ENCODE measurements at regions not wholly inside any gene's neighbourhood (a gene's known extent, or its start where the extent isn't known, plus 50 kb on each side); places are given as distances from the start of the nearest gene placed in this dataset.

- Histone ChIP-seq H3K36me3 (no peaks in the 10 kb centered on the region), H3K27ac (no peak overlapping the region), H3K4me1 (peaks cover 10% of the 10 kb centered on the region in 2 donors), H3K4me3 (replicated peaks in 1 of 3) (no peak overlapping the region), H3K9me3 (no peaks in the 10 kb centered on the region), H3K27me3 (no peaks in the 10 kb centered on the region)
- intact Hi-C loops (cut with DNase I), result no loop called here
- 77 to 79% methylated on average over 3 of the region's 3 CpGs for WGBS, 2 donors
- TF ChIP-seq, protein P1, sequence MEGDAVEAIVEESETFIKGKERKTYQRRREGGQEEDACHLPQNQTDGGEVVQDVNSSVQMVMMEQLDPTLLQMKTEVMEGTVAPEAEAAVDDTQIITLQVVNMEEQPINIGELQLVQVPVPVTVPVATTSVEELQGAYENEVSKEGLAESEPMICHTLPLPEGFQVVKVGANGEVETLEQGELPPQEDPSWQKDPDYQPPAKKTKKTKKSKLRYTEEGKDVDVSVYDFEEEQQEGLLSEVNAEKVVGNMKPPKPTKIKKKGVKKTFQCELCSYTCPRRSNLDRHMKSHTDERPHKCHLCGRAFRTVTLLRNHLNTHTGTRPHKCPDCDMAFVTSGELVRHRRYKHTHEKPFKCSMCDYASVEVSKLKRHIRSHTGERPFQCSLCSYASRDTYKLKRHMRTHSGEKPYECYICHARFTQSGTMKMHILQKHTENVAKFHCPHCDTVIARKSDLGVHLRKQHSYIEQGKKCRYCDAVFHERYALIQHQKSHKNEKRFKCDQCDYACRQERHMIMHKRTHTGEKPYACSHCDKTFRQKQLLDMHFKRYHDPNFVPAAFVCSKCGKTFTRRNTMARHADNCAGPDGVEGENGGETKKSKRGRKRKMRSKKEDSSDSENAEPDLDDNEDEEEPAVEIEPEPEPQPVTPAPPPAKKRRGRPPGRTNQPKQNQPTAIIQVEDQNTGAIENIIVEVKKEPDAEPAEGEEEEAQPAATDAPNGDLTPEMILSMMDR (IDR thresholded peaks at IDR 0.05), result no peak
- TF ChIP-seq POLR2A (IDR thresholded peaks at IDR 0.05), result no peak
- DNase-seq, result no peak
Observed at GRCh38 chr12:12004524-12004923, 66.2 kb upstream of the BCL2L14 start.

DNA sequence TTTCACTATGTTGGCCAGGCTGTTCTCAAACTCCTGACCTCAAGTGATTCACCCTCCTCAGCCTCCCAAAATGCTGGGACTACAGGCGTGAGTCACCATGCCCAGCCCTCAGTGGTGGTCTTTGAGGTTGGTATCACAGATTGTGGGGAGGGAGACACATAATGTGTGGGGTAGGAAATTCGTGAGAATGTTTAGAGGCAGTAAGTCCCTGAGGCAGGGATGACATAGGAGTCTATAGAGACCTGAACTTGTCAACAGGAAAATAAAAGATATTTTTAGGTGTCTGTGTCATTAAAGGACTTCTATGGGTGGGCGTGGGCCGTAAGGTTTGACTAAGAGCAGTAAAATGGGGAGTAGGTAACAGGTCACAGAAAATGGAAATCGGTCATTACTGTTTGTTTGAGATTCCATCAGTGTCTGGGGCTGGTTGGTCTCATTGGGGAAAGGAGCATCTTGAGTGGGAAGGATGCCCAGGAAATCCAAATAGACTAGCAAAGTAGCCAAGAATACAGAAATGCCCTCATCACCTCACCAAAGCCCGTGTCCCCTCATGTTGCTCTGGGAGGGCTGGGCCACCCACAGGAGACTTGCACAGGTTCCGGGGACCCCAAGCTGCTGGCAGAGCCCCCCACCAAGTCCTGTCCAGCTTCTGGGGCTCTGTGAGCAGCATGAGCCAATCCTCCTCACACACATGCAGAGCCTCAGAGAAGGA is 63.6 kb upstream of the BCL2L14 start:
- no peak for DNase-seq
- intact Hi-C loops (cut with DNase I), result no loop called here
- Histone ChIP-seq H3K4me1 (peaks cover 11 to 19% of the 10 kb centered on the region in 2 donors), H3K4me3 (replicated peaks in 1 of 3) (no peak overlapping the region), H3K27ac (no peak overlapping the region), H3K9me3 (no peaks in the 10 kb centered on the region), H3K36me3 (no peaks in the 10 kb centered on the region), H3K27me3 (no peaks in the 10 kb centered on the region)
- 72 to 79% methylated on average over 7 of the region's 7 CpGs for WGBS, 2 donors
- no peak for TF ChIP-seq POLR2A (IDR thresholded peaks at IDR 0.05)
- TF ChIP-seq, protein P1 (IDR thresholded peaks at IDR 0.05), result no peak

GRCh38 chr12:12007713-12008231 is 63.0 kb upstream of the BCL2L14 start:
- no peaks in the 10 kb centered on the region for H3K27me3 ChIP-seq

GRCh38 chr12:12008232-12008850 is 62.4 kb upstream of the BCL2L14 start:
- Histone ChIP-seq H3K9me3 (no peaks in the 10 kb centered on the region), H3K36me3 (no peaks in the 10 kb centered on the region), H3K27me3 (no peaks in the 10 kb centered on the region), H3K4me3 (replicated peaks in 1 of 3) (no peak overlapping the region), H3K27ac (no peak overlapping the region), H3K4me1 (peaks cover 11 to 19% of the 10 kb centered on the region in 2 donors)
- intact Hi-C loops (cut with DNase I), result no loop called here
- TF ChIP-seq POLR2A (IDR thresholded peaks at IDR 0.05), result no peak
- TF ChIP-seq, protein P1 (IDR thresholded peaks at IDR 0.05), result peak in 1 of 6 experiments; percentile 15
- DNase-seq, result no peak
- 79 to 82% methylated on average over 8 of the region's 8 CpGs for whole genome bisulfite sequencing, 2 donors

More at GRCh38 chr12:12007713-12008231, 63.0 kb upstream of the BCL2L14 start:
- WGBS, 2 donors, result 90 to 96% methylated on average over 9 of the region's 9 CpGs
- TF ChIP-seq, protein P1 (IDR thresholded peaks at IDR 0.05), result no peak
- TF ChIP-seq POLR2A (IDR thresholded peaks at IDR 0.05), result no peak
- peaks cover 11 to 19% of the 10 kb centered on the region in 2 donors for H3K4me1 ChIP-seq
- intact Hi-C loops (cut with DNase I), result no loop called here
- no peaks in the 10 kb centered on the region for H3K9me3 ChIP-seq
- H3K4me3 ChIP-seq (replicated peaks in 1 of 3), result no peak overlapping the region
- no peaks in the 10 kb centered on the region for H3K36me3 ChIP-seq
- H3K27ac ChIP-seq, result no peak overlapping the region
- no peak for DNase-seq
